GM12891 (cell line): ENCODE measurements at regions not wholly inside any gene's neighbourhood (a gene's known extent, or its start where the extent isn't known, plus 50 kb on each side); places are given as distances from the start of the nearest gene placed in this dataset.
"Not testable (repeated sequence)": the region's sequence is repeated elsewhere in the genome, so short reads cannot be mapped to it uniquely, and the experiment has no call there.

Experiments used
- POLR2A ChIP-seq: IDR thresholded peaks from 2 replicates; pipeline ENCODE4 v1.6.1; 2011; ENCODE audit warnings: low read depth, low read length, control low read depth
- POLR2AphosphoS5 ChIP-seq: IDR thresholded peaks from 2 replicates; pipeline ENCODE4 v1.6.1; 2011; ENCODE audit warnings: low read depth, low read length, control low read depth
- SPI1 ChIP-seq: IDR thresholded peaks from 2 replicates; pipeline ENCODE4 v1.6.1; 2011; ENCODE audit warnings: low read depth, low read length, control low read depth
- TAF1 ChIP-seq: IDR thresholded peaks from 2 replicates; pipeline ENCODE4 v1.6.1; 2011; ENCODE audit warnings: low read depth, low read length, control low read depth

- TF ChIP-seq POLR2AphosphoS5, POLR2A, SPI1, TAF1: not testable (repeated sequence)
Observed at GRCh38 chr15:44848859-44849258, 107.6 kb upstream of the TERB2 start.
